ENCODE measurements at regions not wholly inside any gene's neighbourhood (a gene's known extent, or its start where the extent isn't known, plus 50 kb on each side); places are given as distances from the start of the nearest gene placed in this dataset.
"Not testable (repeated sequence)": the region's sequence is repeated elsewhere in the genome, so short reads cannot be mapped to it uniquely, and the experiment has no call there.

DNA sequence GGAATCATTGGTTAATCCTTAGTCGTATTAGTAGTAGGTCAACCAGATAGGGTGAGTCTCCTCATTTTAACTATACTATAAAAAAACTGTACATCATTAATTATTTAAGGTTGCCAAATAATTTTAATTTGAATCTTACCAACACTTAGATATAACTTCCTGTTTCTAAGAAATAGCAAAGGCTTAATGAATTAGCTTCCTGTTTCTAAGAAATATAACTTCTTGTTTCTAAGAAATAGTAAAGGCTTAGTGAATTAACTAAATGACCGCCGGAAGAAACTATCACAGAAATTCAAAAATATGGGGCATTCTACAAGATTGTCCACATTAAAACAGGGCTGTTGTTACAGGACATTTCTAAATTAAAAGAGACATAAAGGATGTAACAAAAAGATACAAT, 392.9 kb upstream of the FOXG1 start:
- ATAC-seq (no peak), DNase-seq (ENCODE audit: low spot score) (no peak)

DNA sequence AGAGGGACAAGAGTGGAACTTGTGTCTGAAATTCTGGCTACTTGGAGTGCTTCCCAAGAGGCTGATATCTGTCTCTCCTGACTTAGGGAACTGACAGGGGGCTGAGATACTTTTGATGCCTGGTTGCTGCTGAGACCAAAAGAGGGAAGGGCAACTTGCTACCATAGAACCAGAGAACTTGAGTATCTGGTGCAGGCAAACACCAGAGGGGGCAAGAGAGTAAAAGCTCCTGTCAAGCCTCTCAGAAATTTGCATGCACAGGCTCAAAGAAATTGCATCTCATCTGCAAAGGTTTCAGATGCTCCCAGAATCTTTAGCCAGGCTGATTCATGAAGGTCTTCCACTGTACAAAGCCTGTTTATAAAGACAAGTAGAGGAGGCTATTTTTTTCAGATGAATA, 391.3 kb upstream of the FOXG1 start:
- ATAC-seq (peak; percentile 51), DNase-seq (ENCODE audit: low spot score) (no peak)

DNA sequence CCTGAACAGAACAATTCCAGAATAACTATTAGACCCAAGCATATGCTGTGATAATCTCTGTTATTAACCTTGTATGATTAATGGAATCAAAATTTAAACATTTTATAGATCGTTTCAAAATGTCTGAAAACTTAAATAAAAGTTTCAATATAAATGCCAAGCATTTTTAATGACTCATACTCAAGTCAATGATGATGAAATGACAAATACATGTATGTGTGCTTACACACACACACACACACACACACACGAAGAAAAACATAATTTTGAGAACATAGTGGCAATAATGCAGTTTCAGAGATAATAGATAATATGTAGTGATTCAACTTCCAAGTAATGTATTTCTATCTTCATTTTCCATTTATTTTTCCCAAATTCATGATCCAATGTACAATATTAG, 384.9 kb upstream of the FOXG1 start:
- ATAC-seq (no peak), DNase-seq (ENCODE audit: low spot score) (no peak)

DNA sequence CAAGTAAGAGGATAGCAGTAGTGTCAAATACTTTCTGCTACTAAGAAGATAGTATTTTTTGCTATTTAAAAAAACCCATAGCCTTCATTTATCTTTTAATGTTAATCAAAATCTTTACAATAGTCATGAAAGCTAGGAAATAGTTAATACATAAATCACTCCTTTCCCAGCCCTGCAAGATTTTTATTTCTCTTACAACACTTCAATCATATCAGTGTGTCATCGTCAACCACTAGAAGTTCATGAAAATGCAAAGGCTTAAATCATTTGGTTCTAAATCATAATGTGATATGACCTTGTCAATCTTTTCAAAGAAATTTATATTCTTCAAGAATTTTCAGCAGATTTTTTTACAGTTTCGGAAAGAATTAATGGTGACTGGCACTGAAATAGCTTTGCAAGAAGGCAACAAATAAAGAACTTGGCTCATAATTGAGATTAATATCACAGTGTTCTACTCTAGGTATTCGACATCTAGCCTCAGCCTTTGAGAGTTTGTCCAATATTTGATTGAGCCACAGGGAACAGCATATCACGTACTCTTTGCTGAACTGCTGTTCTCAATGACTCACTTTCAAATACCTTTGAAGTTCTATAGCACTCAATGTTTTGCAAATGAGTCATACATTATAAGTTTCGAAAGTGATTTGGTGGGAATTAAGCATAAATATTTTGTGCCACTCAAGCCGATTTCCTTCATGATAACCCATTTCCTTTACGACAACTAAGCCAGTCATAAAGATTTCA, 384.0 kb upstream of the FOXG1 start:
- DNase-seq (ENCODE audit: low spot score): no peak
- ATAC-seq: no peak

DNA sequence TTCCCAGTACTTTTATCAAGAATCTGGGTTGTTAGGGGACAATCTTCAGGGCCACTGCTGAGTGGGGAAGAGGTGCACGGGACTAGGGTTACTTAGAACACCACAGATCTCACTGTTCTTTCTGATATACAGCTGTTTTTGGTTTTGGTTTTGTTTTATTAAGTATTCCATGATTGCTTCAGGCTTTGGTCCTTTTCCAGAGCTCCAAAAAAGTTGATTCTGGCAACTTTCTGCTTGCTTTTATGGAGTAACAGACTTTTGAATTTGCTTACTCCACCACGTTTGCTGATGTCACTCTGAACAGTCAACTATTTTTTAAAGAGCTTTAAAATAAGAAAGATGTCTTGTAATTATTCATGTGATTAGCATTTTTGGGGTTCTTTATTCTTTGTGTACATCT, 368.1 kb upstream of the FOXG1 start:
- DNase-seq (ENCODE audit: low spot score) (no peak), ATAC-seq (no peak)

DNA sequence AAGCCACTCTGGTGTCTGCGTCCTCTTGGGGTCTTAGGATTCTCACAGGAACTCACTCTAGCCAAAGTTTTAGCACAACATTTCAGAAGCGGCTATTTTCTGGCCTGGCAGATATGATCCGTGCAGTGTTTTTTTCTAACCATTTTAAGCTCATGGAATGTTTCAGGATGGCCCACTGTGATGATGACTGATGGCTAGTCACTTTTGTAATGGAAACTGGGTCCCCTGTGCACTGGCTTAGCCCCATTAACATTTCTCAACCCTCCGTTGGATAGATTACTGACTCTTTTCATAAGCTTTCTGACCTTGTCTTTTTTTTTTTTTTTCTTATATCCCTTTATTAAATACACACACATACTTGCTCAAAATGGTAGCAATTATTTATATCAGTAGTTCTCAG, 364.9 kb upstream of the FOXG1 start:
- ATAC-seq; DNase-seq (ENCODE audit: low spot score): not testable (repeated sequence)

DNA sequence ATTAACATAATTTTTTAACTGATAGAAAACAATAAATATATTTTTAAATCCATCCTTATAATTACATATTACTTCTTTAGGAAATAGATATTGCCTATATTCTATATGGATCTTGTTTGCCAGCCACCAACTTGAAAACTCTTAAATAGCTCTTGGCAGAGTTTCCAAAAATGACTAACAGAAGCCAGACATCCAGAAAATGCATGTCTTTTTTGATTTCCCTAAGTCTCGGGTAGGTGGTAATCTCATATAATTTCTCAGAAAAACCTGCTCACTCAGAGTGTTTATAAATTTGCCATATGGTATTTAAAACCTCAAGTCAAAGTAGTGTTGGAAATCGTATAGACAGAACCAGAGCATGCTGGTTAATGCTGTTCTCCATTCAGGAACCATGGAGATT, 360.4 kb upstream of the FOXG1 start:
- ATAC-seq: no peak
- no peak for DNase-seq (ENCODE audit: low spot score)

DNA sequence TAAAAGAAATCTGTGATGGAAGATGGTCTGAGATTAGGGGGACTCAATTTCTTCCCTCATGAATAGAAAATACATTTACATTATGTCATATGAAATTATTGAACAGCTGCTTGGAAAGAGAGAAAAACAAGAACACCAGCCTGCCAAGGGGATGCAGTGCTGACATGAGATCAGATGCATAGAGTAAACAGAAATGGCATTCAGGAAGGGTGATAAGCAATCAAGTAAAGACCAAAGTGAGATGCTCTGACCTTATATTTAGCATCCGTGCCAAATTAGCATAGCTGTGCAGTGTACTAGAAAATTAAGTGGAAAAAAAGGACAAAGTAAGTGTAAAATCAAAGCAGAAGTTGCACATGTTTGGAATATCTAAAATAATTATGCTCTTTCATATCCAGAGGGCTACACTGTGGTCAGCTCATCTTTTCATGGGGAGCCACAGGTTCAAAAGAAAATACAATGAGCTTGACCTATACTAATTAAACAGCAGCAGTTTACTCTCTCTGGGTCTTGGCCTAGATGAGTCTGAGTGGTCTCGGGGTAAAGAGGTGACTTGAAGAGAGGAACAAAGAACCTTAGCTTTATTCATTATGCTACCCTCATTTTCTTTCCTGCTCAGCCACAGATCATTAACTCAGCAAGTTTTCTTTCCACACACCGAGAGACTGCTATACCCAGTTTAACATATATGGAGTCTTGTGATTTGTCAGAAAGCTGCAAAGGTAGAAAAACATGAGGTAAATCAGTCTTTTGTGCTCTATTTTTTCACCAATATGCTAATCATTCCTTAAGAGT, 359.4 kb upstream of the FOXG1 start:
- no peak for DNase-seq (ENCODE audit: low spot score)
- no peak for ATAC-seq

DNA sequence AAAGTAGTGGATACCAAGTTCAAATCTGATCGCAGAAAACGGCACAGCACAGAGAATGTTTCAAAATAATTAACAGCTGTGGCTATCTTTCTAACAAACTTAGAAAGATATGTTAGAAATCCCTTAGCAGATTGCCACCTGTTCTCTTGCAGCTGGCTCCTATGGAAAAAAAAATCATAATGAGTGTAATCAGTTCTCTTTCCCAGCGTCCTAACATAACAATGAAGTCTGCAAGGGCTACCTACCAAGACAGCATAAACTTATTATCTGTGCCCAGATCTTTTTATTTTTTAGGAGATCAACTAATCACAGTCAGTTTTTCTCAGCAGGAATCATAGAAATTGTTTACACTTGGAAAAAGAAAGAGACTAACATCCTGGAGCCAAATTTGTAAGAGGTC, 358.6 kb upstream of the FOXG1 start:
- ATAC-seq (no peak), DNase-seq (ENCODE audit: low spot score) (no peak)

DNA sequence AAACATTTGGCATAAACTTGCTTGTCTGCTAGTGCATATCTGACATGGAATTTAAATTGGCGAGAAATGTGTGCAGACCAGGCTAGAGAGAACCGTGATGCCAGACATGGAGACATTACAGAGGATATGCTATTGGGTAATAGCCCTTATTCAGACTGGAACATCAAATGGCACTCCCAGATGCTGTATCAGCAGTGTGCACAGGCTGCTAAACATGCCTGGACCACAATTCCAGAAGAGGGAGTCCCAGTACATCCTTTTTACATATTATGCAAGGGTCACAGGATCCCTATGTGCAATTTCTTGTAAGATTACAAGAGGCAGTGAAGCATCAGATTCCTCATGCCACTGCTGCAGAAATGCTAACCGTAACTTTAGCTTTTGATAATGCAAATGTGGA, 354.5 kb upstream of the FOXG1 start:
- ATAC-seq: no peak
- DNase-seq (ENCODE audit: low spot score): no peak

DNA sequence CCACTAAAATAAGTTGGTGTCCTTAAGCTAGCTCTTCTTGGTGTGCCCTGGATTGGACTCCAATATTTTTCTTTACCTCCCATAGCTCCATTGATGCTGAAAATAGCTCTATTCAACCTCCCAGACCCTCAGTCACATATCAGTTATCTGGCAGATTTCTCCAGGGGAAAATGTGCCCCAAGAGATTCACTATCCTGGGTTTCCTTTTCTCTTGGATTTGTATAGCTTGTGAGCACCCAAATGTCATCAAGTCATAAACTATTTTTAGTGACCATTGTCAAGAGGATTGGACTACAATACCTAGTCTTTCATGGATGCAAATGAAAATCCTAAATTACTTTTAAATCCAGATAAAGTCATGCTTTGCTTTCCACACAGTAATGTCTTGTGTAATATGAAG, 339.6 kb upstream of the FOXG1 start:
- ATAC-seq (no peak), DNase-seq (ENCODE audit: low spot score) (no peak)

DNA sequence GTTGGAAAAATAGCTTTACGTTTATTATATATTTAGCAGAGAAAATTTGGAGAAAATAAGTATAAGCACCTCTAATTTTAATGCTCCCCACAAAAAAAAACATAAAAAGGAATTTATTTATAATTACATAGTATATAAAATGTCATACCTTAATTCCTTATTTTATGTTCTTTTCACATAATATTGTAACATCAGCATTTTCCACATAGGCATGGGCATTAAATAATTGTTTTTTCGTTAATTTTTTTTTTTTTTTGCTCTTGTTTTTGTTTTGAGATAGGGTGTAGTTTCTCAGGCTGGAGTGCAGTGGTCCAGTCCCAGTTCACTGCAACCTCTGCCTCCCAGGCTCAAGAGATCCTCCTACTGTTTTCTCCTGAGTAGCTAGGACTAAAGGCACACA, 329.8 kb upstream of the FOXG1 start:
- ATAC-seq: no peak
- DNase-seq (ENCODE audit: low spot score): no peak

DNA sequence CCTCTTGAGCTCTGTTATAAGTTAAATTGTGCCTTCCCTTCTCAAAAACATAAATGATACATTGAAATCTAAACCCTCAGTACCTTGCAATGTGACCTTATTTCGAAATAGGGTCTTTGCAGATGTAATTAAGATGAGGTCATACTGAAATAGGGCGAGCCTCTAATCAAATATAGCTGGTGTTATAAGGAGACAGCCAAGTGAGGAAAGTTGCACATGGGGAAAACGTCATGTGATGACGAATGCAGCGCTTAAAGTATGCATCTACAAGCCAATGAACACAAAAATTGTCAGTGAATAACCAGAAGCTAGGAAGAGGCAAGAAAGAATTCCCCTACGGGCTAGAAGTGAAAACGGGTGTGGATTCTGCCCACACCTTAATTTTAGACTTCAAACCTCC, 305.2 kb upstream of the FOXG1 start:
- ATAC-seq (no peak), DNase-seq (ENCODE audit: low spot score) (no peak)

DNA sequence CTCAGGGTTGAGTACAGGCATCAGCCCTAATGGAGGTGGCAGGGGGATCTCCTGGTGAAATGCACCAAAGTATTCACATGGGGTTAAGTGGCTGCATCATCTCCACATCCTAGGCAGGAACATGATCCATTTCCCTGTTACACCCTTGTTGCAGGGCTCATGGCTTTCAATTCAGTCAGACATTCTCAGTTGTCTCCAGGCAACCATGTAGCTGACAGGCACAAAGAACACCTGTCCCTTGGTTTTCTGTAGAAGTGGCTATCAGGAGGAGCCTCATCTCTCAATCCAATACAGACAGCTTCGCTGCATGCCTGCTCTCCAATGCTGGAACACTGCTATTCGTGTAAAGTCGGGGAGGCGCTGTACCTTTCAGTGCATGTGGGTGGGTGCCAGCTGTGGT, 299.0 kb upstream of the FOXG1 start:
- DNase-seq (ENCODE audit: low spot score): no peak
- no peak for ATAC-seq

DNA sequence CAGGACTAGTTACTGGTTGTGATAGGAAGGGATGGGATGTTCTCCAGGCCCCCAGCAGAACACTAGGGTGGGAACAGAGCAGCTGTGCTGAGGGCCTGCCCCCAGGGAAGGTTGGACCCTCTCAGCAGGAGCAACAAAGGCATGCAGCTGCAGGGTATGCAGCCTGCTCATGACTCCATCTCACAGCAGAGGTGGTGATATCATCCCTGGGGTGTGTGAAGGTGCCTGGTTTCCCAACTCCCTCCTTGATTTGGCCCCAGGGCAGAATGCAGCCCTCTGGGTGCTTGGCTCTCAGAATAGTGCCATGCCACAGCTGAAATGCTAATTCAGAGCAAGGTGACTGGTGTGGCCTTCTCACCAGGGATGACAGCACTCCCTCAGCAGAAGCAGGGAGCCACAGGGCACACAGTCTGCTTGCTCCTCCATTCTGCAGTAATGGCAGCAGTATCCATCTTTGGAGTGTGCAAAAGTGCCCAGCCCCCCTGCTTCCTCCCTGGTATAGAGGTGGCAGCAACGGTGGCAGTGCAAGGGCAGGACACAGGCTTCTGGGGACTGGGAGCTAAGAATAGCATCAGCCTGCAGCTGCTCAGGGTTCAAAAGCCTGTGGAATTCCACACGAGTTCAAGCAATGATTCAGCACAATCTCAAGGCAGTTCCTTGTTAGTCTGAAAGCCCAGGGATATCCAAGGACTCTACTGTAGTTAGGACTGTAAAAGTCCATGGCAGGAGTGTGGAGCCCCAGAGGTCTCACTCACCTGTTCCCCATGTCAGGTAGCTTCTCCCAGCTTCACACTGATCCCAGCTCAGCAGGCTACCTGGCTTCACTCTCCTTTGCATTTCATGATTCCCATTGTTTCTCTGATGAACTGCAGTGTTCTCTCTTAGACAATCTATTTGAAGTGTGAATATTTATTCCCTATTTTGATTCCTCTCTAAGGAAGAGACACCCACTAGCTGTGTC, 298.1 kb upstream of the FOXG1 start:
- ATAC-seq: no peak
- no peak for DNase-seq (ENCODE audit: low spot score)

DNA sequence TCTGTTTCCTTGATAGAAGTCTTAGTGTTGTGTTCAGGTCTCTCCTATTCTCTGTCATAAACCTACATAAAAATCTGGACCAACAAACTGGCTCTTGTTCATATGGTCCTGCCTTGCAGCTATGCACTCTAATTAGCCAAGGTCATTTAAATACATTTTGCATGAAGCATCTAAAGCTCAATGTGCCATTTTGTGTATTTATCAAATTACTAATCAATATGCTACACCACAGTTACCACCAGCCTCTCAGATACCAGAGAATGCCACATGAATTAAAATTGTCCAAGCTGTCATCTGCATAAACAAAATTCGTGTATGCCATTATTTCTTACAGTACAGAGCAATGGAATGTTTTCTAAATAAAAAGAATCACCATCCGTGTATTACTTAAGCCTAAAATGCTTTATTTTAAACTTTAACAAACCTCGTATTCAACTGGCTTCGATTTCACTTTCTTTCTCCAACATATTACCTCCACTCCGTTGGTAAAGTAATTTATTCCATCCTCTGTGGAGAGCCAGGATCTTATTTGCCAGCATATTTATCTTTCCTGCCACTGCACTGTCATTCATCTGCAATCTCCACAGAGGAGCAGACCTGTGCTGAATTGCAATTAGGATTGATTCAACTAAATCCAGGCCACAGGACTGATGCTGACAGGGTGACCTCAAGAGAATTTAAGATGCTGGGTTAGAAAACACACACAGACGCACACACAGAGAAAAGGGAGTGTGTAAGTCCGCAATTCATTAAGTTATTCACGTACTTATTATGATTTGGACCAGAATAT, 284.1 kb upstream of the FOXG1 start:
- ATAC-seq (no peak), DNase-seq (ENCODE audit: low spot score) (no peak)

DNA sequence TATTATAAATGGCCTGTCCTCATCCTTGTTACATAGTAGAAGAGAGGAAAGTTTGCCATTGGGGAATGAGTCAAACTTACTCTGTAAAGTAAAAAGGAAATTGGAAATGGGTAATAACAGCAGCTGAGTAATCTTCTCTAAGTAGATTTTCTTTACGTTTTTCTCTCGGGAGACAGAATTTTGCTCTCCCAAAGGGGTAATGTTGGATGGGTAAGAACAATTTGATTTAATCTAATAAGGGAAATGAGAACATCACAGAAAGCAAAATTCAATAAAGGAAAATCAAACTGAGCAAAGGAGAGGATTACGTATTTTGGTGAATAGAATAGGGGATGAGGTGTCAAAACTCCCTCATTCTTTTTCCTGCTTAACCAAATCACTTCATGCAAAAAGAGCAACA, 283.1 kb upstream of the FOXG1 start:
- DNase-seq (ENCODE audit: low spot score) (no peak), ATAC-seq (no peak)

DNA sequence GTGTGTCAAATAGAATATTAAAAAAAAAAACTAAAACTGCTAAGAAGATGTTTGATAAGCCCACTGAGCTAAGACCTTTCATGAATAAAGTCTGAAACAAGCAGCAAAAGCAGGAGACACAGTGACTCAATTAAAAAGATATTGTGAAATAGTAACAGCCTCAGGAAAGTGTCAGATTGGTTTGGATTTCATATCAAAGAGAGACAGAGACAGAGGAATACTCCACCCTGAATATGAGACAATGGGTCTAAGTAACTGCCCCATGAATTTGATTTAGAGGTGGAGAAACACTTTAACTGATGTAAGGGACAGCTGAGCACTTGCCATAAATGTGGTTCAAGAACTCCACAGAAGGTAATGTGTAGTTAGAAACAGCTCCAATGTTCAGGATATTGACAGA, 277.9 kb upstream of the FOXG1 start:
- ATAC-seq: no peak
- DNase-seq (ENCODE audit: low spot score): no peak

DNA sequence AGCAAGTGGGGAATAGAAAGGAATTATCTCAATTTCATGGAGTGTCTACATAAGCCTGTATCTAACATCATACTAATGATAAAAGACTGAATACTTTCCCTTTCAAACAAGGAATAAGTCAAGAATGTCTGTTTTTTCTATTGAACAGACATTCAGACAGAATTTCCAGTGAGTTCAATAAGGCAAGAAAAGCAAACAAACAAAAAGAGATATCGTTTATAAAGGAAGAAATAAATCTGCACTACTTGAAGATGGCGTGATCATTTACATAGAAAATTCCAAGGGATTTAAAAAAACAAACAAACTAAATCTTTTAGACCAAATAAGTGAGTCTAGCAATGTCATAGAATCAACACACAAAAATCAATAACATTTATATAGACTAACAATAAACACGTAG, 273.1 kb upstream of the FOXG1 start:
- no peak for ATAC-seq
- DNase-seq (ENCODE audit: low spot score): no peak

DNA sequence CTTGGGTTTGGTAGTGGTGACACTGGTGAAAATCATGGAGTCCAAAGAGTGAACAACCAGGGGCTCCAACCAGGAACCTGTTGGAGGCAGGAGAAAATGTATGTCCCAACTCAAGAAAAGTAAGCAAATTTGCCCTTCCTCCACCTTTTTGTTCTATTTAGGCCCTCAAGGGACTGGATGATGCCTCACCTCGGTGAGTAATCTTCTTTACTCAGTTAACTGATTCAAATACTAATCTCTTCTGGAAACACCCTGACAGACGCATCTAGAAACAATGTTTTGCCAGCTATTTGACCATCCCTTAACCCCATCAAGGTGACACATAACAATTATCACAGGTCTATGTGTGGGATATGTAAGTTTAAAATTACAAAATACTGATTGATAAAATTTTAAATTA, 272.4 kb upstream of the FOXG1 start:
- DNase-seq (ENCODE audit: low spot score): no peak
- ATAC-seq: no peak

DNA sequence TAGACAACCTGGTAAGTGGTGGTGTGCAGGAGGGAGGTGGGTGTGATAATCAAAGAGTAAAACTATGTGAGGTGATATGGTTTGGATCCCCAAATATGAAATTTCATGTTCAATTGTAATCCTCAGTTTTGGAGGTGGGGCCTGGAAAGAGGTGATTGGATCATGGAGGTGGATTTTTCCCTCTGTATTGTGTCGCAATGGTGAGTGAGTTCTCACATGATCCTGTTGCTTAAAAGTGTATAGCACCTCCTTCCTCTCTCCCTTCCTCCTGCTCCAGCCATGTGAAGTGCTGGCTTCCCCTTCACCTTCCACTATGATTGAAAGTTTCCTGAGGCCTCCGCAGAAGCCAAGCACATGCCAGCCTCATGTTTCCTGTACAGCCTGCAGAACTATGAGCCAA, 270.2 kb upstream of the FOXG1 start:
- DNase-seq (ENCODE audit: low spot score): no peak
- no peak for ATAC-seq

All from left lobe of liver (tissue), 2 donors.